H1 (cell line): ENCODE measurements at regions not wholly inside any gene's neighbourhood (a gene's known extent, or its start where the extent isn't known, plus 50 kb on each side); places are given as distances from the start of the nearest gene placed in this dataset.

Experiments
- CTCF ChIA-PET: fragments of 300-600 bp; sonication (Branson Sonifier 250); formaldehyde crosslinking; loops from one replicate; lab custom pipeline; 2021; ENCODE audit not compliant: partially characterized antibody; lab: Charles Lee
- POLR2A ChIA-PET: fragments of 300-600 bp; sonication (Branson Sonifier 250); formaldehyde crosslinking; loops from one replicate; lab custom pipeline; 2021; ENCODE audit warnings: inconsistent platforms; ENCODE audit not compliant: partially characterized antibody; lab: Charles Lee
- DNase-seq, 2 experiments: peaks; one replicate each; pipeline versions ENCODE4 v3.0.0 to v3.0.0-alpha.2; 2010 to 2022; ENCODE audit warnings: low spot score in 2 of 2, low read depth in 1 of 2, mixed read lengths in 1 of 2
- FAIRE-seq: peaks from 2 replicates; lab custom pipeline; 2011; peaks lifted over from hg19 to GRCh38; lab: Jason Lieb, UNC
- H2AFZ ChIP-seq: 2 replicates; pipeline ENCODE4 v1.8.1; 2012; ENCODE audit warnings: low read length, inconsistent platforms
- H2AK5ac ChIP-seq: 2 replicates; pipeline ENCODE4 v1.6.1; 2013; ENCODE audit warnings: low read depth, low read length
- H2BK120ac ChIP-seq: replicated peaks from 2 replicates; pipeline ENCODE3; 2013; ENCODE audit warnings: low read depth, low read length, inconsistent platforms
- H2BK12ac ChIP-seq: 2 replicates; pipeline ENCODE4 v1.6.1; 2013; ENCODE audit warnings: low read depth, low read length
- H2BK15ac ChIP-seq: 2 replicates; pipeline ENCODE4 v1.6.1; 2013; ENCODE audit warnings: low read length
- H2BK20ac ChIP-seq: 2 replicates; pipeline ENCODE4 v1.6.1; 2013; ENCODE audit warnings: low read length
- H2BK5ac ChIP-seq: 2 replicates; pipeline ENCODE4 v1.6.1; 2013; ENCODE audit warnings: low read depth, low read length
- H3K14ac ChIP-seq: 2 replicates; pipeline ENCODE4 v1.6.1; 2013; ENCODE audit warnings: inconsistent platforms; ENCODE audit not compliant: insufficient read length
- H3K18ac ChIP-seq: 2 replicates; pipeline ENCODE4 v1.6.1; 2013; ENCODE audit warnings: low read length; ENCODE audit errors: extremely low read depth
- H3K23ac ChIP-seq: 2 replicates; pipeline ENCODE4 v1.6.1; 2013; ENCODE audit warnings: inconsistent platforms; ENCODE audit not compliant: insufficient read length
- H3K23me2 ChIP-seq: 2 replicates; pipeline ENCODE4 v1.6.1; 2013; ENCODE audit warnings: low read depth, low read length
- H3K27ac ChIP-seq: 2 replicates; pipeline ENCODE4 v1.6.1; 2011; ENCODE audit warnings: low read depth, low read length, inconsistent platforms
- H3K27me3 ChIP-seq, 4 experiments: replicated peaks in 1 of 4; 1 replicate in 1 of 4; 2 replicates in 3 of 4; pipeline versions ENCODE4 v1.6.1 to v1.8.1; 2011 to 2013; ENCODE audit warnings: low read length in 3 of 4, mild to moderate bottlenecking in 3 of 4, inconsistent platforms in 2 of 4, mixed read lengths in 2 of 4, moderate library complexity in 1 of 4; ENCODE audit not compliant: control insufficient read depth in 3 of 4, insufficient read depth in 3 of 4; ENCODE audit errors: extremely low read depth in 1 of 4
- H3K36me3 ChIP-seq, 4 experiments: 2 replicates each; pipeline versions ENCODE4 v1.6.1 to v1.8.1; 2011 to 2013; ENCODE audit warnings: mild to moderate bottlenecking in 4 of 4, low read length in 3 of 4, moderate library complexity in 2 of 4, control low read depth in 1 of 4, inconsistent platforms in 1 of 4; ENCODE audit not compliant: insufficient read depth in 4 of 4, control insufficient read depth in 2 of 4
- H3K4ac ChIP-seq: replicated peaks from 2 replicates; pipeline ENCODE3; 2013; ENCODE audit warnings: low read length, low read depth, mixed read lengths, inconsistent platforms; ENCODE audit not compliant: insufficient read length
- H3K4me1 ChIP-seq, 4 experiments: replicated peaks in 1 of 4; 1 replicate in 1 of 4; 2 replicates in 3 of 4; pipeline versions ENCODE4 v1.6.1 to v1.8.1; 2011 to 2013; ENCODE audit warnings: low read length in 3 of 4, inconsistent platforms in 2 of 4, mixed read lengths in 1 of 4; ENCODE audit not compliant: insufficient read depth in 4 of 4, control insufficient read depth in 3 of 4
- H3K4me2 ChIP-seq, 2 experiments: 2 replicates each; pipeline versions ENCODE4 v1.6.1 to v1.8.1; 2011 to 2013; ENCODE audit warnings: low read depth in 2 of 2, low read length in 2 of 2, control low read depth in 1 of 2, inconsistent platforms in 1 of 2, mild to moderate bottlenecking in 1 of 2; ENCODE audit not compliant: insufficient read depth in 1 of 2
- H3K4me3 ChIP-seq, 4 experiments: fragments of 200-600, 300-600 bp in 1 of 4; sonication (generic), shearing (Covaris generic), sonication (Bioruptor Twin) in 1 of 4; 2 replicates each; pipeline versions ENCODE4 v1.5.1 to v1.8.1; 2011 to 2016; ENCODE audit warnings: low read length in 4 of 4, low read depth in 3 of 4, control low read depth in 2 of 4, inconsistent platforms in 2 of 4, mild to moderate bottlenecking in 2 of 4, mixed read lengths in 1 of 4, moderate library complexity in 1 of 4; ENCODE audit not compliant: insufficient read depth in 2 of 4; ENCODE audit errors: extremely low read depth in 1 of 4
- H3K56ac ChIP-seq: replicated peaks from 2 replicates; pipeline ENCODE3; 2013; ENCODE audit warnings: low read depth, mild to moderate bottlenecking, mixed read lengths, low read length, inconsistent platforms; ENCODE audit not compliant: insufficient read length
- H3K79me1 ChIP-seq: 2 replicates; pipeline ENCODE4 v1.6.1; 2013; ENCODE audit warnings: low read depth, low read length, control low read depth
- H3K79me2 ChIP-seq, 2 experiments: 2 replicates each; pipeline versions ENCODE4 v1.6.1 to v1.8.1; 2012 to 2013; ENCODE audit warnings: low read length in 2 of 2, mild to moderate bottlenecking in 2 of 2, inconsistent platforms in 1 of 2; ENCODE audit not compliant: insufficient read depth in 2 of 2, control insufficient read depth in 1 of 2
- H3K9ac ChIP-seq, 4 experiments: replicated peaks in 1 of 4; 1 replicate in 1 of 4; 2 replicates in 3 of 4; pipeline versions ENCODE4 v1.6.1 to v1.8.1; 2011 to 2013; ENCODE audit warnings: low read depth in 3 of 4, low read length in 3 of 4, control low read depth in 2 of 4, mild to moderate bottlenecking in 2 of 4, moderate library complexity in 2 of 4, inconsistent platforms in 1 of 4; ENCODE audit errors: extremely low read depth in 1 of 4
- H3K9me3 ChIP-seq, 2 experiments: 2 replicates each; pipeline versions ENCODE4 v1.6.1 to v1.8.1; 2012 to 2013; ENCODE audit warnings: mild to moderate bottlenecking in 2 of 2, moderate library complexity in 2 of 2, control low read depth in 1 of 2, inconsistent platforms in 1 of 2, low read depth in 1 of 2, low read length in 1 of 2, mixed read lengths in 1 of 2; ENCODE audit not compliant: insufficient read depth in 2 of 2
- H4K20me1 ChIP-seq, 2 experiments: replicated peaks in 1 of 2; 2 replicates each; pipeline versions ENCODE3 to v1.8.1; 2011 to 2013; ENCODE audit warnings: inconsistent platforms in 2 of 2, low read length in 2 of 2, mild to moderate bottlenecking in 1 of 2; ENCODE audit not compliant: insufficient read depth in 2 of 2, control insufficient read depth in 1 of 2
- H4K5ac ChIP-seq: 2 replicates; pipeline ENCODE4 v1.6.1; 2013; ENCODE audit warnings: low read length, low read depth, mixed read lengths, inconsistent platforms; ENCODE audit not compliant: insufficient read length
- H4K8ac ChIP-seq: 2 replicates; pipeline ENCODE4 v1.8.0; 2013; ENCODE audit warnings: mild to moderate bottlenecking, moderate library complexity, low read length, inconsistent platforms; ENCODE audit not compliant: insufficient read depth; ENCODE audit errors: extremely low read depth
- H4K91ac ChIP-seq: replicated peaks from 2 replicates; pipeline ENCODE3; 2013; ENCODE audit warnings: low read length, mixed read lengths, inconsistent platforms; ENCODE audit not compliant: insufficient read length
- CEBPB ChIP-seq: IDR thresholded peaks from 2 replicates; pipeline ENCODE4 v1.6.1; 2012; ENCODE audit warnings: low read depth, low read length
- CTCF ChIP-seq, 3 experiments: IDR thresholded peaks; 1 replicate in 2 of 3; 2 replicates in 1 of 3; pipeline versions ENCODE4 v1.5.1 to v1.6.1; 2011; ENCODE audit warnings: low read length in 3 of 3, mild to moderate bottlenecking in 3 of 3, inconsistent platforms in 2 of 3, low read depth in 1 of 3, moderate library complexity in 1 of 3; ENCODE audit not compliant: insufficient read depth in 1 of 3; ENCODE audit errors: control extremely low read depth in 1 of 3
- HDAC2 ChIP-seq, 2 experiments: fragments of 300-600 bp in 1 of 2; sonication (generic) in 1 of 2; IDR thresholded peaks; 2 replicates each; pipeline ENCODE4 v1.6.1; 2011 to 2012; ENCODE audit warnings: low read depth in 2 of 2, low read length in 2 of 2, mild to moderate bottlenecking in 2 of 2, moderate library complexity in 2 of 2, borderline replicate concordance in 1 of 2, inconsistent platforms in 1 of 2
- WGBS, 2 experiments: shearing (Covaris generic) in 1 of 2; methylation state at CpG; one replicate each; pipeline versions ENCODE4 v1.1.6 to v1.1.7; 2013 to 2015; ENCODE audit warnings: low lambda C conversion rate in 2 of 2, mixed read lengths in 2 of 2, inconsistent platforms in 1 of 2, low coverage in 1 of 2, missing lambda C conversion rate in 1 of 2; ENCODE audit not compliant: insufficient replicate concordance in 2 of 2, insufficient coverage in 1 of 2, insufficient read length in 1 of 2; ENCODE audit errors: extremely low coverage in 1 of 2, missing lambda C conversion rate in 1 of 2; 5-methylcytosine and 5-hydroxymethylcytosine counted together

- no peak overlapping the region for H2BK5ac ChIP-seq
- H4K8ac ChIP-seq, result no peak overlapping the region
- H3K79me1 ChIP-seq, result no peaks in the 10 kb centered on the region
- POLR2A ChIA-PET, result no interaction called here
- no peak for DNase-seq
- TF ChIP-seq CEBPB, result no peak
- TF ChIP-seq CTCF (IDR thresholded peaks at IDR 0.05; ENCODE audit: control extremely low read depth in 1 of 3, insufficient read depth in 1 of 3, low read depth in 1 of 3, low read length in 3 of 3), result peak in 1 of 3 experiments; percentile 19; a peak in 1 of 4 replicates
- TF ChIP-seq HDAC2 (IDR thresholded peaks at IDR 0.05; ENCODE audit: borderline replicate concordance in 1 of 2, low read depth in 2 of 2, low read length in 2 of 2), result no peak
- no peak overlapping the region for H2AK5ac ChIP-seq
- H3K4me2 ChIP-seq, result no peak overlapping the region
- no peaks in the 10 kb centered on the region for H3K4me1 ChIP-seq
- no peak overlapping the region for H4K91ac ChIP-seq
- no peak overlapping the region for H2BK20ac ChIP-seq
- no peak overlapping the region for H3K27ac ChIP-seq
- H3K23ac ChIP-seq, result no peak overlapping the region
- no peak overlapping the region for H3K14ac ChIP-seq
- no peak overlapping the region for H2BK120ac ChIP-seq
- no peaks in the 10 kb centered on the region for H3K9me3 ChIP-seq
- no peaks in the 10 kb centered on the region for H3K27me3 ChIP-seq
- no peak for FAIRE-seq
- no peak overlapping the region for H2BK15ac ChIP-seq
- H2BK12ac ChIP-seq, result no peak overlapping the region
- no peak overlapping the region for H3K4ac ChIP-seq
- no peaks in the 10 kb centered on the region for H3K79me2 ChIP-seq
- H3K9ac ChIP-seq, result no peak overlapping the region
- no peak overlapping the region for H4K5ac ChIP-seq
- WGBS, 2 experiments, result 85% methylated on average over 2 of the region's 2 CpGs; no CpG with 5 or more reads in 1 of the 2 experiments
- no peaks in the 10 kb centered on the region for H3K23me2 ChIP-seq
- H3K56ac ChIP-seq, result no peak overlapping the region
- H3K18ac ChIP-seq, result no peak overlapping the region
- CTCF ChIA-PET, result interaction anchor here (0.8 to 1.8 kb wide), 5 partner anchors 9 to 104 kb away, joined by 3 to 8 read pairs (median 4); no protein-coding TSS in a partner anchor
- H4K20me1 ChIP-seq, result no peaks in the 10 kb centered on the region
- H3K36me3 ChIP-seq, result no peaks in the 10 kb centered on the region
- no peak overlapping the region for H3K4me3 ChIP-seq
- no peak overlapping the region for H2AFZ ChIP-seq
Measured at GRCh38 chr9:11045589-11045988, 432.8 kb upstream of the PTPRD start.
